M059J (cell line): ENCODE measurements at regions not wholly inside any gene's neighbourhood (a gene's known extent, or its start where the extent isn't known, plus 50 kb on each side); places are given as distances from the start of the nearest gene placed in this dataset.
A peak's percentile ranks its signal among the peaks of the same experiment; 100 is the strongest.

Source experiments
- DNase-seq: peaks from one replicate; pipeline ENCODE4 v3.0.0-alpha.2; 2012; ENCODE audit warnings: low read depth

GRCh38 chr2:151156431-151156830, 105.2 kb downstream of the RBM43 start:
- peak; percentile 8 for DNase-seq

- DNase-seq = no peak
These were observed 108.1 kb downstream of the RBM43 start for GRCh38 chr2:151153601-151154000.

GRCh38 chr2:151150331-151151320, 111.0 kb downstream of the RBM43 start:
- no peak for DNase-seq

- DNase-seq = no peak
These were observed 123.2 kb downstream of the RBM43 start for GRCh38 chr2:151138507-151138906.

GRCh38 chr2:151137526-151137925, 124.1 kb downstream of the RBM43 start:
- no peak for DNase-seq

- no peak for DNase-seq
These were observed 141.7 kb downstream of the RBM43 start for GRCh38 chr2:151120011-151120410.

- DNase-seq = no peak
These were observed 142.3 kb downstream of the RBM43 start for GRCh38 chr2:151119374-151119773.

GRCh38 chr2:151118269-151118668, 143.4 kb downstream of the RBM43 start:
- no peak for DNase-seq

- no peak for DNase-seq
These were observed 146.8 kb downstream of the RBM43 start for GRCh38 chr2:151114874-151115273.

GRCh38 chr2:151113318-151113717, 148.3 kb downstream of the RBM43 start:
- DNase-seq = no peak

- DNase-seq = peak; percentile 80
These were observed 149.9 kb downstream of the RBM43 start for GRCh38 chr2:151111599-151112278.

- peak; percentile 20 for DNase-seq
These were observed 154.7 kb downstream of the RBM43 start for GRCh38 chr2:151106805-151107506.

GRCh38 chr2:151103551-151103950, 158.1 kb downstream of the RBM43 start:
- no peak for DNase-seq

- no peak for DNase-seq
These were observed 159.4 kb downstream of the RBM43 start for GRCh38 chr2:151102226-151102625.

GRCh38 chr2:151098841-151099240, 162.8 kb downstream of the RBM43 start:
- DNase-seq = no peak

- no peak for DNase-seq
These were observed 163.8 kb downstream of the RBM43 start for GRCh38 chr2:151097895-151098294.

GRCh38 chr2:151097128-151097527, 164.5 kb downstream of the RBM43 start:
- no peak for DNase-seq

- DNase-seq = no peak
These were observed 165.4 kb downstream of the RBM43 start for GRCh38 chr2:151096235-151096634.

GRCh38 chr2:151095463-151095862, 166.2 kb downstream of the RBM43 start:
- no peak for DNase-seq

- DNase-seq = no peak
These were observed 170.1 kb downstream of the RBM43 start for GRCh38 chr2:151091583-151091982.

GRCh38 chr2:151087377-151087776, 174.3 kb downstream of the RBM43 start:
- DNase-seq = no peak

GRCh38 chr2:151085181-151085611, 176.5 kb downstream of the RBM43 start:
- no peak for DNase-seq
